ENCODE measurements at regions not wholly inside any gene's neighbourhood (a gene's known extent, or its start where the extent isn't known, plus 50 kb on each side); places are given as distances from the start of the nearest gene placed in this dataset.
"Not testable (repeated sequence)": the region's sequence is repeated elsewhere in the genome, so short reads cannot be mapped to it uniquely, and the experiment has no call there.

GRCh38 chr11:67806728-67807235 is 132.4 kb upstream of the ALDH3B2 start:
- not testable (repeated sequence) for DNase-seq (ENCODE audit: low read depth in 3 of 3, low spot score in 2 of 3)

DNA sequence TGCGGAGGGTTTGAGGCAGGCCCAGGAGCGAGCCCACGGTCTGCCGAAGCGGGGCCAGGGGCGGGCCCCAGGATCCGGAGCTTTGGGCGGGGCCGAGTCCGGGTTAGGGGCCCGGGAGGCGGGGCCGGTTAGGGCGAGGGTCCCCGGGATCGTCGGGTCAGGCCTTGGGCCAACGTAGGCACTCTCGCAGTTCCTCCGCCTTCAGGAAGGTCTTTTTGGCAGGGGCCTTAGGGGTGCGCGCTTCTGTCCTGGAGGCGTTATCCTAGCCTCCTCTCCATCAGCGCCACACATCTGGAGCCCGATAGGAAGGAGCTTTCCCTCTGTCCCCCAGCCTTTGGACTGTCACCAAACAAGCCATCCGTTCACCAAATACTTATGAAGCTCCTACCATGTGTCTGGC is 131.8 kb upstream of the ALDH3B2 start:
- DNase-seq (ENCODE audit: low read depth in 3 of 3, low spot score in 2 of 3), result not testable (repeated sequence)

DNA sequence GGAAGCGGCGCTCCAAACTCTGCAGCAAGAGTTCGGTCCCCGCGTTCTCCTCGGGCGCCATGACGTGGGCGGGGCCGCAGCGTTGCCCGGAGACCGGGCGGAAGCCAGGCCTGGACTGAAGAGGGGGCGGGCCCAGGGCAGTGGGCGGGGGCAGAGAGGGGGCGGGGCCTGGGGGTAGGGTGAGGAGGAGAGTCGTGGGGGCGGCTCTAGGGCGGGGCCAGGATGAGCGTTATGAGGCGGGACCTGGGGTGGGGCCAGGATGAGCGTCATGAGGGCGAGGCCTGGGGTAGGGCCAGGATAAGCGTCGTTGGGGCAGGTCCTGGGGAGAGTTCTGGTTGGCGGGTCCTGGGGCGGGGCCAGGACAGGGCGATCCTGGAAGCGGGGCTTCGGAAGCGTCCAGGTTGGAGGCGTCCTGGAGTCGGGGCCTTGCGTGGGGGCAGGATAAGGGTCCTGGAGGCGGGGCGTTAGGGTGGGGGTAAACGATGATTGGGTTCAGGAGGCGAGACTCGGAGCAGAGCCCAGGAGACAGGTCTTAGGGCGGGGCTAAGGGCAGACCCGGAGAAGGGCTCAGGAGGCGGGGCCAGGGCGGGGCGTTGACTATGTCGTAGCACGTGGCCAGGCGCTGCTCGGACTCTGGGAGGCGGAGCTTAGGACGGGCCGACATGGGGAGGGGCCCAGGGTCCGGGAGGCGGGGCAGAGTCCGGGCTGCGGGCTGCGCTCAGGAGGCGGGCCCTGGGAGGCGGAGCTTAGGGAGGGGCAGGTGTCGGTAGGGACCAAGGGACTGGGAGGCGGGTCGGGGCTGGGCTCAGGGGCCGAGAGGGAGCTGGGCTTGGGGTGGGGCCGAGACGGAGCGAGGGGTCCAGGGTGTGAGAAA is 131.1 kb upstream of the ALDH3B2 start:
- peak; percentile 83 to 89 (median 88) for DNase-seq (ENCODE audit: low read depth in 3 of 3, low spot score in 2 of 3)

DNA sequence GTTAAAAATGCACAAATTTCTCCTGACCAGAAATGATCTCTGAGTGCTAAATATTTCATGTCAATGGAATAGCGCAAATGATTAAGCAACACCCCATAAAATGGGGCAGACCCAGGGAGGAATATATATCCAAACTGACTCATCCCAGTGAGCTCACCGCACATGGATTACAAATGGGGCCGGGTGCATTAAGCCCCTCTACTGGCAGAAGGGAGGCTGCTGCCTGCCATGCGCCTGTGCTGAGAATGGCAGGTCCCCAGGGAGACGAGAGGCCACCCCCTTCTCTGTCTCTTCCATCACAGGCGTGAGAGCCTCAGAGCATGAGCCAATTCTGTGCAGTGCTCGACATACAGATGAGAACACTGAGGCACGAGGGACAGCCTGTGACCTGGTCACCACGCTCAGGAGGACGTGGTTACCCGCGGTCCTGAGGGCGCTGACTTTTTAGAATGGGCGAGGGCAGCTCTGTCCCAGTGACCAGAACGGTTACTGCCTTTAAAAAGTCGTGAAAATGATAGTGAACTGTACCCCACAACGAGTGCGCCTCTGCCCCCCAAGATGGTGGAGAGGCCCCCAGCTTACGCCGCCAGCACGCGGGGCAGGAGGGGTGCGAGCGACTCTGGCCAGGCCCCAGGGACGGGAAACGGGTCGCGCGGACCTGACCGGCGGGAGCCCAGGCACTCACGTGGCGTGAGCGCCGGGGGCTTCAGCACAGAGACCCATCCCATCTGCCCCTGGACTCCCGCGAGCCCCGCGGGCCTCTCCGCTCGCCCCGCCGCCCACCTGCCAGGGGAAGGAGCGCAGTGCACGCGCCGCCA is 130.2 kb upstream of the ALDH3B2 start:
- peak in 1 of 3 donors; percentile 25 for DNase-seq (ENCODE audit: low read depth in 3 of 3, low spot score in 2 of 3)

GRCh38 chr11:67803519-67803918 is 129.1 kb upstream of the ALDH3B2 start:
- not testable (repeated sequence) for DNase-seq (ENCODE audit: low read depth in 3 of 3, low spot score in 2 of 3)

DNA sequence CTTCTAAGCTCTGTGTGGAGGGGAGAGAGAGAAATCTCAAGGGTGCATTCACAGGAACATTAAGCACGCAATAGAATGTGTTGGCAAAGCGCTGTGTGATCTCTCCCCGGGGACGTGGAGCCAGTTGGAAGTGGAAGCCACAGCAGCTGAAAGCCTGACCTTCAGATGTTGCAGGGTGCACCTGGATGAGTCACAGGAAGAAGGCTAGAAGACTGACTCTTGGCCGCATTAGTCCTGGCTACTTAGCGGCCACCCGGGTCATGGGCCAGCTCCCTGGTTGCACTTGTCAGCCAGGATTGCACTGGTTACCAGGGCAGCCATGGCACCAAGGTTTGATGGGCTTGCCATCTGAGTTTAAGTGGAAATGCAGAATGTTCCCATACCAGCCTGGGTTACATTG is 128.6 kb upstream of the ALDH3B2 start:
- DNase-seq (ENCODE audit: low read depth in 3 of 3, low spot score in 2 of 3), result not testable (repeated sequence)

DNA sequence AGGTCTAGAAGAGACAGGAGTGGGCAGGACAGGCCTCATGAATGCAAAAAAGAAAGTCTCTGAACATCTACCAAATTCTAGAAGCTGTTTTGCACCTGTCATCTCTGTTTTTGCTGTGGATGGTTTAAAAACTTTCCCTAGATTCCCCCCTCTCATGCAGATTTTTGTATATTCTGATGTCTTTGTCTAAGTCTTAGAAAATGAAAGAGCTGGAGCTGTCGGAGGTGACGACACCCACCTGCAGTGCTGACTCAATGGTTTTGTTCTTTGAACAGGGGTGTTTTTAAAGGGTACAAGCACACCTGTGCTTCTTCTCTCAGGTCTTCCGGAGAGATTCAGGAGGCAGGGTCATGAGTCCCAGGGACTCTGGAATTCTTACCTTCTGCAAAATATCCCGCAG is 128.2 kb upstream of the ALDH3B2 start:
- not testable (repeated sequence) for DNase-seq (ENCODE audit: low read depth in 3 of 3, low spot score in 2 of 3)

- not testable (repeated sequence) for DNase-seq (ENCODE audit: low read depth in 3 of 3, low spot score in 2 of 3)
Observed at GRCh38 chr11:67801397-67801796, 127.0 kb upstream of the ALDH3B2 start.

GRCh38 chr11:67800591-67800990 is 126.2 kb upstream of the ALDH3B2 start:
- not testable (repeated sequence) for DNase-seq (ENCODE audit: low read depth in 3 of 3, low spot score in 2 of 3)

- DNase-seq (ENCODE audit: low read depth in 3 of 3, low spot score in 2 of 3), result not testable (repeated sequence)
Observed at GRCh38 chr11:67799808-67800207, 125.4 kb upstream of the ALDH3B2 start.

DNA sequence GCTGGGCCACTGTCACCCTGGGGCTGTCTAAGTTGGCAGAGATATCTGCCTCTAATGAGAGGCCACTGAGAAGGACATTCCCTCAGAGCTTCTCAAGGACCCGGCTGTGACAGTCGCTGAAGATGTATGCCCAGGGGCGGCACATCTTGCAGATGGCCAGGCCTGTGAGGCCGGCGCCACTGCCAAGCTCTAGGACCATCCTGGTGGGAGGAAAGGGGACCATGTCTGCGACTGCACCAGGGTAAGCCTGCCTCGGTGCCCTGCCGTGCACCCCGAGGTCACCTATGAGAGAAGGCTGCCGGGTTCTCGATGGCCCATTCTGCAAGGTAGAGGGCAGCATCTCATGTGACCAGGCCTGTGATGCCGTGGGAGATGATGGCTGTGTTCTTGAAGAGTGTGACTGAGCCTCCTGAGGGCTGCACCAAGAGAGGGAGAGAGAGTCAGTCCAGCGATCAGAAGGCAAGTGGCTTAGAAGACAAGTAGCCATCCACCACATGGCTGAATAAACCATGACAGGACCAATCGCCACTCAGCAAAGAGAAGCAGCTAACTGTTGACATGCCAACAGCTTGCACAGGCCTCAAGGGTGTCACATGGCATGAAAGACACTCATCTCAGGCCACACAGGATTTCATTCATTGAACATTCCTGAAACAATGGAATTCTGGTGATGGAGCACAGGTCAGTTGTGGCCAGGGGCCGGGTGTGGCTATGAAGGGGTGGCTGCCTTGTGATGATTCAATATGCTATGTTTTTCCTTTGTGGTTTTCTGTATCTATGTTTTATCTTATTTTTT is 123.5 kb upstream of the ALDH3B2 start:
- not testable (repeated sequence) for DNase-seq (ENCODE audit: low read depth in 3 of 3, low spot score in 2 of 3)

GRCh38 chr11:67795746-67796145 is 121.3 kb upstream of the ALDH3B2 start:
- no peak for DNase-seq (ENCODE audit: low read depth in 3 of 3, low spot score in 2 of 3)

- not testable (repeated sequence) for DNase-seq (ENCODE audit: low read depth in 3 of 3, low spot score in 2 of 3)
Observed at GRCh38 chr11:67793750-67794149, 119.3 kb upstream of the ALDH3B2 start.

DNA sequence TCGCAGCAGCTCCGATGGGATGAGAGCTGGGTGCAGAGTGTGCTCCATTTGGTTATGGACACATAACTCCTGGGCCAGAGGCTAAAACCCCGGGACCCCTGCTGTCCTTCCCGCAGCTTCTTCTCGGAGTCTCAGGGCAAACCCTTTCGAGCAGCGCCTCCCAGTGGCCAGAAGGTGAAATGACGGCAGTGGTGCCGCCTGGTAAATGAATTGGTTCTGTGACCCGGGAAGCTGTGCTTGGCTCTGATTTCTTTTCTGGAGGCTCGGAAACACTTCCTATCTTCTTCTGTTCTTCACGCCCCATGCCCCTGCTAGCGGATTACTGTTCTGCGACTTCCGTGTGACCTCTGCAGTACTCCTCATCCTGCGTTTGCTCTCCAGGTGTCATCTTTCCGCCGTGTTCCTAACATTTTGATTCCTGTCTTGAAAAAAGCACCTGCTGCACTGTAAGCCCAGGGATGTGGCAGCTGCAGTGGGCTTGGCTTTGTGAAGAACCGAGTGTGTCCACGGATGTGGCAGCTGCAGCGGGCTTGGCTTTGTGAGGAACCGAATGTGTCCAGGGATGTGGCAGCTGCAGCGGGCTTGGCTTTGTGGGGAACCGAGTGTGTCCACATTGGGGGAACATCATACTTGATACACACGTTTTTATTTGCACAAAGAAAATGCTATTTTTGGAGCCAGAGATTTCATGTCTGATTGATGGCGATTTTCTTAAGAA is 118.0 kb upstream of the ALDH3B2 start:
- not testable (repeated sequence) for DNase-seq (ENCODE audit: low read depth in 3 of 3, low spot score in 2 of 3)

DNA sequence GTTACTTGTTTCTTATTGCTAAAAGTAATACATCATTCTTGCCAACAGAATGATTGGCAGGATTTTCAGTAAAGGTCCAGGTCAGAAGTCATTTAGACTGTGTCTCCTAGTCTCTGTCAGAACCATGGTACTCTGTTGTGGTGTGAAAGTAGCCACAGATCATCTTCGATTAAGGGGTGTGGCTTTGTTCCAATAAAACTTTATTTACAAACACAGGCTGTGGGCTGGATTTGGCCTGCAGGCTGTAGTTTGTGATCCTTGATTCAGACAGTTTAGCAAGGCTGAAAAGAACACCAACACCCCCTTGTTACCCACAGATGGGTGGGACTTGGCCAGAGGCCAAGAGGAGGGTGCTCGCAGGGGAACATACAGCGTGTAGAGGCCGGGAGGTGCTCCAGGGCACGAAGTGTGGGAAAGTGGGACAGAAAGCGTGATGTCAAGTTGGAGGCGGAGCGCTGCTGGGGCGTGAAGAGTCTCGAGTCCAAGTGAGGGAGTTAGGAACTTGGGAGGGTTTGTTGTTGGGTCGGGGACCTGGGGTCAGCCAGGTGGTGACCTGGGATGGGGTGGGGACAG is 117.3 kb upstream of the ALDH3B2 start:
- DNase-seq (ENCODE audit: low read depth in 3 of 3, low spot score in 2 of 3), result not testable (repeated sequence)

- not testable (repeated sequence) for DNase-seq (ENCODE audit: low read depth in 3 of 3, low spot score in 2 of 3)
Observed at GRCh38 chr11:67788341-67788695, 113.9 kb upstream of the ALDH3B2 start.

GRCh38 chr11:67787681-67788340 is 113.4 kb upstream of the ALDH3B2 start:
- DNase-seq (ENCODE audit: low read depth in 3 of 3, low spot score in 2 of 3), result not testable (repeated sequence)

- DNase-seq (ENCODE audit: low read depth in 3 of 3, low spot score in 2 of 3), result not testable (repeated sequence)
Observed at GRCh38 chr11:67781967-67782366, 107.5 kb upstream of the ALDH3B2 start.

DNA sequence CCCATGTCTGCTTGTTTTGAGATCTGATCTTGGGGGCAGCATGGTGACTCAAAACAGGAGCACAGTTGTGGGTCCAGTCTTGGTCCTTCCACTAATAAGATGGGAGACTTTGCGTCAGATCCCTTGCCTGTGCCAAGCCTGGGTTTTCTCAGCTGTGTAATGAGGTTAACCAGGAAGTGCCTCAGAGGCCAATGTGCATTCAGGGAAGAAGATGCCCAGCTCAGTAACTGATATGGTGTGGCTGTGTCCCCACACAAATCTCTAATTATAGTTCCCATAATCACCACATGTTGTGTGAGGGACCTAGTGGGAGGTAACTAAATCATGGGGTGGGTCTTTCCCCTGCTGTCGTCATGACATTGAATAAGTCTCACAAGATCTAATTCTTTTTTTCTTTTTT is 107.1 kb upstream of the ALDH3B2 start:
- DNase-seq (ENCODE audit: low read depth in 3 of 3, low spot score in 2 of 3), result not testable (repeated sequence)

Data from right renal cortex interstitium (tissue), 3 donors.